WERI-Rb-1 (cell line): ENCODE measurements at regions not wholly inside any gene's neighbourhood (a gene's known extent, or its start where the extent isn't known, plus 50 kb on each side); places are given as distances from the start of the nearest gene placed in this dataset.
"Not testable (repeated sequence)": the region's sequence is repeated elsewhere in the genome, so short reads cannot be mapped to it uniquely, and the experiment has no call there.

Experiments used
- DNase-seq: peaks from one replicate; pipeline ENCODE4 v3.0.0-alpha.2; 2020
- H3K27ac ChIP-seq: fragments of 250-450 bp; sonication (Bioruptor Pico); 2 replicates; pipeline ENCODE4 v1.5.1; 2020; ENCODE audit warnings: mild to moderate bottlenecking, moderate library complexity
- H3K27me3 ChIP-seq: fragments of 250-450 bp; sonication (Bioruptor Pico); 2 replicates; pipeline ENCODE4 v1.5.1; 2021; ENCODE audit warnings: mild to moderate bottlenecking, low read depth, moderate library complexity; ENCODE audit not compliant: insufficient read depth, severe bottlenecking
- H3K36me3 ChIP-seq: fragments of 250-450 bp; sonication (Bioruptor Pico); 2 replicates; pipeline ENCODE4 v1.5.1; 2020; ENCODE audit warnings: mild to moderate bottlenecking, moderate library complexity
- H3K4me3 ChIP-seq: 2 replicates; pipeline ENCODE4 v1.5.1; 2011; ENCODE audit warnings: low read depth, mild to moderate bottlenecking, control low read depth, low read length
- H3K9me3 ChIP-seq: fragments of 250-450 bp; sonication (Bioruptor Pico); 2 replicates; pipeline ENCODE4 v1.5.1; 2021; ENCODE audit warnings: mild to moderate bottlenecking, moderate library complexity; ENCODE audit not compliant: severe bottlenecking
- CTCF ChIP-seq: IDR thresholded peaks from 2 replicates; pipeline ENCODE4 v1.5.1; 2011; ENCODE audit warnings: low read depth, mild to moderate bottlenecking, control low read depth, inconsistent platforms, low read length

- H3K4me3 ChIP-seq = no peak overlapping the region
- no peaks in the 10 kb centered on the region for H3K9me3 ChIP-seq
- no peak overlapping the region for H3K27ac ChIP-seq
- DNase-seq = no peak
- H3K36me3 ChIP-seq = no peaks in the 10 kb centered on the region
- no peak for TF ChIP-seq CTCF
- H3K27me3 ChIP-seq = no peaks in the 10 kb centered on the region
Measured at GRCh38 chr4:66475596-66475995, 805.3 kb upstream of the EPHA5 start.

GRCh38 chr4:66465111-66465510, 794.8 kb upstream of the EPHA5 start:
- Histone ChIP-seq H3K36me3 (no peaks in the 10 kb centered on the region), H3K4me3 (no peak overlapping the region), H3K27ac (no peak overlapping the region), H3K9me3 (peaks cover 5% of the 10 kb centered on the region), H3K27me3 (no peaks in the 10 kb centered on the region)
- DNase-seq = no peak
- no peak for TF ChIP-seq CTCF

- H3K36me3 ChIP-seq, H3K27me3 ChIP-seq: not testable (repeated sequence)
Measured at GRCh38 chr4:66462890-66463289, 792.6 kb upstream of the EPHA5 start.

GRCh38 chr4:66451741-66452140, 781.5 kb upstream of the EPHA5 start:
- TF ChIP-seq CTCF = no peak
- H3K4me3 ChIP-seq = no peak overlapping the region
- H3K9me3 ChIP-seq = no peaks in the 10 kb centered on the region
- no peaks in the 10 kb centered on the region for H3K36me3 ChIP-seq
- DNase-seq = no peak
- no peaks in the 10 kb centered on the region for H3K27me3 ChIP-seq
- no peak overlapping the region for H3K27ac ChIP-seq

More at GRCh38 chr4:66462890-66463289, 792.6 kb upstream of the EPHA5 start:
- not testable (repeated sequence) for H3K9me3 ChIP-seq, H3K4me3 ChIP-seq, H3K27ac ChIP-seq, DNase-seq

- no peaks in the 10 kb centered on the region for H3K27me3 ChIP-seq
- H3K9me3 ChIP-seq = no peaks in the 10 kb centered on the region
- no peaks in the 10 kb centered on the region for H3K36me3 ChIP-seq
- no peak overlapping the region for H3K27ac ChIP-seq
- no peak for TF ChIP-seq CTCF
- DNase-seq = no peak
- no peak overlapping the region for H3K4me3 ChIP-seq
Measured at GRCh38 chr4:66443008-66443407, 772.7 kb upstream of the EPHA5 start.

- no peak for DNase-seq
- no peak for TF ChIP-seq CTCF
- H3K27ac ChIP-seq = no peak overlapping the region
- H3K9me3 ChIP-seq = no peaks in the 10 kb centered on the region
- H3K36me3 ChIP-seq = no peaks in the 10 kb centered on the region
- no peak overlapping the region for H3K4me3 ChIP-seq
- no peaks in the 10 kb centered on the region for H3K27me3 ChIP-seq
Measured at GRCh38 chr4:66439508-66439907, 769.2 kb upstream of the EPHA5 start.

GRCh38 chr4:66433706-66434105, 763.4 kb upstream of the EPHA5 start:
- H3K9me3 ChIP-seq = no peaks in the 10 kb centered on the region
- TF ChIP-seq CTCF = no peak
- no peak for DNase-seq
- H3K27ac ChIP-seq = no peak overlapping the region
- H3K4me3 ChIP-seq = no peak overlapping the region
- no peaks in the 10 kb centered on the region for H3K36me3 ChIP-seq
- H3K27me3 ChIP-seq = no peaks in the 10 kb centered on the region
